ENCODE measurements at regions not wholly inside any gene's neighbourhood (a gene's known extent, or its start where the extent isn't known, plus 50 kb on each side); places are given as distances from the start of the nearest gene placed in this dataset.

- no peak overlapping the region for H3K27ac ChIP-seq
- no peaks in the 10 kb centered on the region for H3K27me3 ChIP-seq
- TF ChIP-seq, protein P1, sequence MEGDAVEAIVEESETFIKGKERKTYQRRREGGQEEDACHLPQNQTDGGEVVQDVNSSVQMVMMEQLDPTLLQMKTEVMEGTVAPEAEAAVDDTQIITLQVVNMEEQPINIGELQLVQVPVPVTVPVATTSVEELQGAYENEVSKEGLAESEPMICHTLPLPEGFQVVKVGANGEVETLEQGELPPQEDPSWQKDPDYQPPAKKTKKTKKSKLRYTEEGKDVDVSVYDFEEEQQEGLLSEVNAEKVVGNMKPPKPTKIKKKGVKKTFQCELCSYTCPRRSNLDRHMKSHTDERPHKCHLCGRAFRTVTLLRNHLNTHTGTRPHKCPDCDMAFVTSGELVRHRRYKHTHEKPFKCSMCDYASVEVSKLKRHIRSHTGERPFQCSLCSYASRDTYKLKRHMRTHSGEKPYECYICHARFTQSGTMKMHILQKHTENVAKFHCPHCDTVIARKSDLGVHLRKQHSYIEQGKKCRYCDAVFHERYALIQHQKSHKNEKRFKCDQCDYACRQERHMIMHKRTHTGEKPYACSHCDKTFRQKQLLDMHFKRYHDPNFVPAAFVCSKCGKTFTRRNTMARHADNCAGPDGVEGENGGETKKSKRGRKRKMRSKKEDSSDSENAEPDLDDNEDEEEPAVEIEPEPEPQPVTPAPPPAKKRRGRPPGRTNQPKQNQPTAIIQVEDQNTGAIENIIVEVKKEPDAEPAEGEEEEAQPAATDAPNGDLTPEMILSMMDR (IDR thresholded peaks at IDR 0.05) = no peak
- no peak for TF ChIP-seq POLR2A (IDR thresholded peaks at IDR 0.05)
- H3K4me3 ChIP-seq (replicated peaks in 1 of 3) = no peak overlapping the region
- intact Hi-C loops (cut with DNase I) = no loop called here
- WGBS, 2 donors = 81 to 99% methylated on average over 4 to 6 of the region's 10 CpGs
- DNase-seq = no peak
- no peaks in the 10 kb centered on the region for H3K36me3 ChIP-seq
- H3K9me3 ChIP-seq = no peaks in the 10 kb centered on the region
- H3K4me1 ChIP-seq = peaks cover 8 to 35% of the 10 kb centered on the region in 2 donors
Measured at GRCh38 chr21:41683815-41684214, 83.0 kb downstream of the RIPK4 start.

DNA sequence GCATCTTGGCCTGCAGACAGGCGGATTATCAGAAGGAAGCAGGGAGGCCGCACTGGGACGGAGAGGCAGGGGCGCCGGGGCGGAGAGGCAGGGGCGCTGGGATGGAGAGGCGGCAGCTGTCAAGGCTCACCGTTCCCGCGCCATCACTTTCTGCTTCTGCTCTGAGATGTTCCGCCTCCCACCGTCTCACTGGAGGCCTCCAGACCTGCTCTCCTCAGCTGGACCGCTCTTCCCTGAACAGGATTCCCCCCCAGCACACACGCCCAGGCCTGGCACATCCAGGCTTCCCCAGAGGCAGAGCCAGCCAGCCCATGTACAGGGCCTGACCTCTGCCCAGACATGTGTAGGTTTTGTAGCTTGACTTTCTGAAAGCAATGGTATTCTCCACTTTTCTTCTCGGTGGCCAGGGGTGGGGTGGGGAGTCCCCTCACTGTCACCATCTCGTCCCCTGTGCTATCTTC lies 84.1 kb downstream of the RIPK4 start:
- WGBS, 2 donors = 79 to 86% methylated on average over 13 to 16 of the region's 17 CpGs
- Histone ChIP-seq H3K4me3 (replicated peaks in 1 of 3) (no peak overlapping the region), H3K36me3 (no peaks in the 10 kb centered on the region), H3K4me1 (peaks cover 13 to 45% of the 10 kb centered on the region in 2 donors), H3K9me3 (no peaks in the 10 kb centered on the region), H3K27ac (no peak overlapping the region), H3K27me3 (no peaks in the 10 kb centered on the region)
- intact Hi-C loops (cut with DNase I) = no loop called here
- no peak for DNase-seq
- no peak for TF ChIP-seq POLR2A (IDR thresholded peaks at IDR 0.05)
- TF ChIP-seq, protein P1 (IDR thresholded peaks at IDR 0.05) = no peak

DNA sequence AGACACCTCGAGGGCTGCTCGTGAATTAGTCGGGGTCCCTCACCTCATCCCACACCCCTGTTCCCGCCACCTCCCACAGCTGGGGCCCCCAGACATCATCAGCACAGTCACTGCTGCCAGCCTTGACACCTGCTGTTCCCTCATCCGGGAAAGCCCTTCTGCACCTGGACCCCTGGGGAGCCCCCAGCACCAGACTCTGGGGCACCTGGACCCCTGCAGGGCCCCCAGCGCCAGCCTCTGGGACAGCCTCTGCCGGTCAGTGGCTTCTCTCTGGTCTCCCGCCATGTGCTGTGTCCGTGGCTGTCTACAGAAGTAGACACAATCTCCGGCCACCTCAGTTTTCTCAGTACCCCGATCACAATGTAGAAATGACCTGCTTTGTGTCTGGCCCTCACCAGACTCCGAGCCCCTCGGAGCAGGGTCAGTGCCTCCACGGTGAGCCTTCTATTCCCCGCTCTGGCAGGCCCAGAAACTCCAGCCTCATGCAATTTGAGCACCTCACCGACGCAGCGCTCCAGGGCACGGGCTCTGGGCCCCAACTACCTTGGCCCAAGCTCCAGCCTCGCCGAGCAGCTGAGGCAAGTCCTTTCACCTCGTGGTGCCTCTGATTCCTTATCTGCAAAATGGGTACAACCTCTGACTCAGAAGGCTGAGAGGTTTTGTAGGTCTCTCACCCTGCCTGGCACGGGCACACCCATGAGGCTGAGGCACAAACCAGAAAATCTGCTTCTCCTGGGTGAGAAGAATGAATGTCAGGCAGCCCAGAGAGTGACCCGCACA lies 84.7 kb downstream of the RIPK4 start:
- intact Hi-C loops (cut with DNase I) = no loop called here
- no peak overlapping the region for H3K4me3 ChIP-seq (replicated peaks in 1 of 3)
- no peaks in the 10 kb centered on the region for H3K9me3 ChIP-seq
- no peaks in the 10 kb centered on the region for H3K27me3 ChIP-seq
- H3K4me1 ChIP-seq = peaks cover 13 to 45% of the 10 kb centered on the region in 2 donors
- TF ChIP-seq, protein P1 (IDR thresholded peaks at IDR 0.05) = no peak
- TF ChIP-seq POLR2A (IDR thresholded peaks at IDR 0.05) = no peak
- H3K36me3 ChIP-seq = no peaks in the 10 kb centered on the region
- DNase-seq = no peak
- H3K27ac ChIP-seq = no peak overlapping the region
- 86 to 89% methylated on average over 20 to 23 of the region's 24 CpGs for WGBS, 2 donors

GRCh38 chr21:41681348-41681801 lies 85.5 kb downstream of the RIPK4 start:
- no peaks in the 10 kb centered on the region for H3K36me3 ChIP-seq
- no peak overlapping the region for H3K27ac ChIP-seq
- H3K4me1 ChIP-seq = peaks cover 13 to 45% of the 10 kb centered on the region in 2 donors
- intact Hi-C loops (cut with DNase I) = no loop called here
- WGBS, 2 donors = 70 to 74% methylated on average over 17 to 20 of the region's 20 CpGs
- no peaks in the 10 kb centered on the region for H3K27me3 ChIP-seq
- TF ChIP-seq POLR2A (IDR thresholded peaks at IDR 0.05) = no peak
- TF ChIP-seq, protein P1 (IDR thresholded peaks at IDR 0.05) = no peak
- peak in 1 of 2 donors; percentile 39 for DNase-seq
- H3K9me3 ChIP-seq = no peaks in the 10 kb centered on the region
- no peak overlapping the region for H3K4me3 ChIP-seq (replicated peaks in 1 of 3)

Measured in thyroid gland (tissue), 4 donors.